ENCODE measurements at regions not wholly inside any gene's neighbourhood (a gene's known extent, or its start where the extent isn't known, plus 50 kb on each side); places are given as distances from the start of the nearest gene placed in this dataset.
A peak's percentile ranks its signal among the peaks of the same experiment; 100 is the strongest.

- Mint-ChIP-seq H3K27ac (no peak overlapping the region), H3K36me3 (peaks cover 6% of the 10 kb centered on the region), H3K9me3 (peaks cover 5% of the 10 kb centered on the region), H3K4me1 (no peaks in the 10 kb centered on the region), H3K4me3 (no peak overlapping the region), H3K27me3 (peaks cover 30% of the 10 kb centered on the region)
- ATAC-seq = no peak
Measured at GRCh38 chr5:10842823-10843222, 81.8 kb upstream of the DAP start.

DNA sequence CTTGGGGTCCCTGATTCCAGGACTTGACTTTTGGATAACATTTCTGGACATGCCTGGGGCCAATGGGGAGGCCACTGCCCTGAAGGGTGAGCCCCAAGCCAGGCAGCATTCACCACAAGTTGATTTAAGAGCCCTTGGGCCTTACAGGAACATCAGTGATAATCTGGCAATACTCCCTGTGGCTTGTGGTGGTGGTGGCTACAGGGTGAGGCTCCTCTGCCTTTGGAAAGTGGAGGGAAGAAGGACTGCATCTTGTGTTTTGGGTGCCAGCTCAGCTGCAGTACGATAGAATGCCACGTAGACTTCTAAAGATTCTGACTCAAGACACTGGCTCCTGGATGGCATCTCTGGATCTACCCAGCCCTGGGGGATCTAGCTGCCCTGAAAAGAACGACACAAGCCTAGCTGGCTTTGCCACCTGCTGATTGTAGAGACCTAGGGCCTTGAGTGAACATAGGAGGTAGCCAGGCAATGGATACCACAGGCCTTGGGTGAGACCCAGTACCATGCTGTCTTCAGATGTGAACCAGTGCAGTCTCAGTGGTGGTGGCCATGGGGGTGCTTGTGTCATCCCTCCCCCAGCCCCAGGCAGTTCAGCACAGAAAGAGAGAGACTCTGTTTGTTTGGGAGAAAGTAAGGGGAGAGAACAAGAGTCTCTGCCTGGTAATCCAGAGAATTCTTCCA is 79.0 kb upstream of the DAP start:
- H3K36me3 Mint-ChIP-seq = peaks cover 6% of the 10 kb centered on the region
- no peak for ATAC-seq
- H3K9me3 Mint-ChIP-seq = peaks cover 5% of the 10 kb centered on the region
- no peak overlapping the region for H3K4me3 Mint-ChIP-seq
- H3K27me3 Mint-ChIP-seq = peaks cover 19% of the 10 kb centered on the region
- H3K4me1 Mint-ChIP-seq = no peaks in the 10 kb centered on the region
- H3K27ac Mint-ChIP-seq = no peak overlapping the region

- Mint-ChIP-seq H3K27ac (no peak overlapping the region), H3K4me1 (no peaks in the 10 kb centered on the region), H3K27me3 (peaks cover 12% of the 10 kb centered on the region), H3K4me3 (no peak overlapping the region), H3K9me3 (no peaks in the 10 kb centered on the region), H3K36me3 (no peaks in the 10 kb centered on the region)
- ATAC-seq = no peak
Measured at GRCh38 chr5:10839118-10839517, 78.1 kb upstream of the DAP start.

GRCh38 chr5:10838038-10838437 is 77.0 kb upstream of the DAP start:
- H3K27ac Mint-ChIP-seq = no peak overlapping the region
- no peaks in the 10 kb centered on the region for H3K9me3 Mint-ChIP-seq
- no peaks in the 10 kb centered on the region for H3K4me1 Mint-ChIP-seq

GRCh38 chr5:10836986-10837385 is 76.0 kb upstream of the DAP start:
- Mint-ChIP-seq H3K27ac (no peak overlapping the region), H3K4me3 (no peak overlapping the region), H3K4me1 (no peaks in the 10 kb centered on the region), H3K9me3 (no peaks in the 10 kb centered on the region), H3K36me3 (no peaks in the 10 kb centered on the region), H3K27me3 (peaks cover 12% of the 10 kb centered on the region)
- ATAC-seq = no peak

More at GRCh38 chr5:10838038-10838437, 77.0 kb upstream of the DAP start:
- peak; percentile 51 for ATAC-seq
- H3K4me3 Mint-ChIP-seq = no peak overlapping the region
- no peaks in the 10 kb centered on the region for H3K36me3 Mint-ChIP-seq
- peaks cover 19% of the 10 kb centered on the region for H3K27me3 Mint-ChIP-seq

DNA sequence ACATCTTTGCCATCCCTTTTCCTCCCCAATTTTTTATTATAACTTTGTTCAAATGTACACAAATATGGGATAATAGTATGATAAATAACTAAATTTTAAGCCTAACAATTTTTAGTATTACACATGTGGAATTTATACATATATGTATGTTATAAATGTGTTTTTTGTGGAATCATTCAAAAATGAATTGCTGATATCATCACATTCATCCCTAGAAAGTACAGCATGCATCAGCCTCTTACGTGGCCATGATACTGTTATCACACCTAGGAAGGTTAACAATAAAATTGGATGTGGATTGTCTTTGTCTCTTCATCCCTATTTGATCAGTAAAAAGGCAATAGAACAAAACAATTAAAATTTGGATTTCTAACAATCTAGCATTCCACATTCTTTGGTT is 73.7 kb upstream of the DAP start:
- Mint-ChIP-seq H3K4me3 (no peak overlapping the region), H3K36me3 (no peaks in the 10 kb centered on the region), H3K9me3 (no peaks in the 10 kb centered on the region), H3K4me1 (no peaks in the 10 kb centered on the region), H3K27me3 (peaks cover 10% of the 10 kb centered on the region), H3K27ac (no peak overlapping the region)
- no peak for ATAC-seq

GRCh38 chr5:10832987-10833386 is 72.0 kb upstream of the DAP start:
- Mint-ChIP-seq H3K4me1 (no peaks in the 10 kb centered on the region), H3K9me3 (no peaks in the 10 kb centered on the region), H3K27me3 (peaks cover 10% of the 10 kb centered on the region), H3K36me3 (no peaks in the 10 kb centered on the region), H3K4me3 (no peak overlapping the region), H3K27ac (no peak overlapping the region)
- ATAC-seq = no peak

GRCh38 chr5:10832421-10832820 is 71.4 kb upstream of the DAP start:
- Mint-ChIP-seq H3K9me3 (no peaks in the 10 kb centered on the region), H3K4me1 (peaks cover 2% of the 10 kb centered on the region), H3K4me3 (no peak overlapping the region), H3K27me3 (peaks cover 10% of the 10 kb centered on the region), H3K36me3 (no peaks in the 10 kb centered on the region), H3K27ac (no peak overlapping the region)
- ATAC-seq = no peak

DNA sequence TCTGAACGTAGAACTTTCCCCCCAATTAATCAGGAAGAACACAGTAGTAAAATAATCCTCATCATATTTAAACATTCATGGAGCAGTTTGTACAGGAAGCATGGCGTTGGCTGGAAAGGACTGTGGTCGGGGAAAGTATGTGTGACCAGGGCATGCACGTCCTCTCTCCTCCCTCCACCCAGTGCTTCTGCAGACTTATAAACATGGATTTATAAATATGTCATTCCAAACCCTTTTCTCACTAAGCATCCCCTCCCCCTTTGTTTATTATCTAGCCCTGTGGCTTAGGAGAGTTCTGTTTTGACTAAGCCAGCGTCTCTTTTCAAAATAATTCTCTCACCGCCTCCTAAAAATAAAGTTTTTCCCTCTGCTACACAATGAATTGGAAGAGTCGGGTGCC is 70.4 kb upstream of the DAP start:
- Mint-ChIP-seq H3K27ac (no peak overlapping the region), H3K4me1 (peaks cover 12% of the 10 kb centered on the region), H3K9me3 (no peaks in the 10 kb centered on the region), H3K27me3 (peaks cover 10% of the 10 kb centered on the region), H3K36me3 (no peaks in the 10 kb centered on the region), H3K4me3 (no peak overlapping the region)
- no peak for ATAC-seq

DNA sequence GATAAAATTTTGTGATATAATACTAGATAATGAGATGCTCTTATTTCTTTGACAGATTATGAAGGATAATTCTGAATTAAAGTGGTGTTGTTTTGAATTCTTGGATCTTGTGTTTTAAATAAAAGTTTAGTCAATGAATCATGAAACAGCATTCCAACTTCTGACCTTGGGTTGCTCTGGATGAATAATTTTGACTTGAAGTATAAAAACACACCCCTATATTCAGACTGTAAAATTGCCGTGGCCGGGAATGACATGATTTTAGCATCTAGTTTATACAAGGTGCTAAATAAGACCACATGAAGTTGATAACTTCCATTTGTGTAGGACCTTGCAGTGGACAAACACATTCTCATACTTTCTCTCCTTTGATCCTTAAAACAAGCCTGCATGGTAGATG is 67.2 kb upstream of the DAP start:
- H3K27ac Mint-ChIP-seq = no peak overlapping the region
- H3K4me1 Mint-ChIP-seq = peaks cover 35% of the 10 kb centered on the region
- no peaks in the 10 kb centered on the region for H3K27me3 Mint-ChIP-seq
- ATAC-seq = no peak
- no peak overlapping the region for H3K4me3 Mint-ChIP-seq
- no peaks in the 10 kb centered on the region for H3K9me3 Mint-ChIP-seq
- no peaks in the 10 kb centered on the region for H3K36me3 Mint-ChIP-seq

- Mint-ChIP-seq H3K27ac (peak overlapping the region; percentile 72), H3K4me3 (no peak overlapping the region), H3K4me1 (peaks cover 35% of the 10 kb centered on the region), H3K27me3 (no peaks in the 10 kb centered on the region), H3K9me3 (no peaks in the 10 kb centered on the region), H3K36me3 (no peaks in the 10 kb centered on the region)
- ATAC-seq = no peak
Measured at GRCh38 chr5:10827571-10827970, 66.5 kb upstream of the DAP start.

GRCh38 chr5:10826971-10827370 is 65.9 kb upstream of the DAP start:
- no peak for ATAC-seq
- Mint-ChIP-seq H3K4me3 (no peak overlapping the region), H3K36me3 (no peaks in the 10 kb centered on the region), H3K27ac (peak overlapping the region; percentile 72), H3K9me3 (no peaks in the 10 kb centered on the region), H3K27me3 (no peaks in the 10 kb centered on the region), H3K4me1 (peaks cover 35% of the 10 kb centered on the region)

DNA sequence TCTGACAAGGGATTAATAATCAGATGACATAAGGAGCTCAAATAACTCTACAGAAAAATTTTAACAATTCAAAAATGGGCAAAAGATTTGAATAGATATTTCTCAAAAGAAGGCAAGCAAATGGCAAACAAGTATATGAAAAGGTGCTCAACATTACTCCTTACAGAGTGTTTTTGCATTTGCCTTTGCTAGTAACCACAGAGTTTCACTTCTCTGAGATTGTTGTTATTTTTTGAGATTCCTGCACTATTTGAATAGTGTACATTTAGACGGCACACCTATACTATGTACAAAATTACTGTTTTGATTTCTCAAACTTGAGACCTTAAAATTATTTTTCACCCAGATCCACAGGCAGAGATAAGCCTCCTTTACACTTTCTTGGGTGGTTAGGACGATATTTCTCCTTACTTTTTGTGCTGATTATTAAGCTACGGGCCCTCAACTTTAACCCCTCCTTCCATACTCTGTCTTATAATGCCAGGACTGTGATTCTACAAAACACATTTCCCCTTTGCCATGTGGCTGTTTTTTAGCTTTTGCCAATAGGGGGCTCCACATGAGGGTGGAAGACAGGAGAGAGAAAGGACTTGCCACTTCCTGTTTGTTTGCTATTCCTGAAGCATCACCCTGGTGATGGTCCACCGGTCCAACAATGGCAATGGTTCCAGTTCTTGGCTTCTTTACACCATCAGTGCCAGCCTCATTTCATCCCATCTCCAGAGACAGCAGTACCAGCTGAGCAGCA is 65.0 kb upstream of the DAP start:
- Mint-ChIP-seq H3K36me3 (no peaks in the 10 kb centered on the region), H3K27me3 (no peaks in the 10 kb centered on the region), H3K9me3 (no peaks in the 10 kb centered on the region), H3K4me1 (peaks cover 35% of the 10 kb centered on the region), H3K27ac (peak overlapping the region; percentile 72), H3K4me3 (peak overlapping the region; percentile 41)
- ATAC-seq = peak; percentile 79

DNA sequence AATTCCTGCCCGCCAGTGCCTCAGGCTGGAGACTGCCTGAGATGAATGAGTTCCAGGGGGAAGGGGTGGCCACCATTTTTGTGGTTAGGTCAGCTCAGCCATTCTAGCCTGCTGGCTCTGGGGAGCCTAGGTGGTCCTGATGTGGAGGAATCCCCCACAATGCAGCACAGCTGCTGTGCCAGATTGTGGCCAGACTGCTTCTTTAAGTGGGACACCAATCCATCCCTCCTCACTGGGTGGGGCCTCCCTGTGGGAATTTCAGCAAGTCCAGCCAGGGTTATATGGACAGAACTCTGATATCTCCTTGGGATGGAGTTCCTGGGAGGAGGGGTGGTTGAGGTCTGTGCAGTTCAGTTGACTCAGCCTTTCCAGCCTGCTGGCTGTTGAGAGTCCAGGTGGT is 51.2 kb upstream of the DAP start:
- Mint-ChIP-seq H3K27ac (no peak overlapping the region), H3K4me3 (no peak overlapping the region), H3K36me3 (no peaks in the 10 kb centered on the region), H3K9me3 (peaks cover 17% of the 10 kb centered on the region), H3K27me3 (no peaks in the 10 kb centered on the region), H3K4me1 (peaks cover 15% of the 10 kb centered on the region)
- ATAC-seq = no peak
